MCF 10A (cell line): ENCODE measurements at regions not wholly inside any gene's neighbourhood (a gene's known extent, or its start where the extent isn't known, plus 50 kb on each side); places are given as distances from the start of the nearest gene placed in this dataset.

Experiments used
- BruUV-seq: library from RNA; stranded (reverse); fragments of 400-500 nt; replicated peaks from 2 replicates; lab custom pipeline; 2021; lab: Mats Ljungman, UMichigan
- CTCF ChIA-PET: fragments of 300-600 bp; sonication (Branson Sonifier 250); formaldehyde crosslinking; extraction: SDS; loops from one replicate; lab custom pipeline; 2021; ENCODE audit warnings: antibody characterized with exemption, inconsistent platforms; lab: Yijun Ruan, JAX
- POLR2A ChIA-PET: fragments of 300-600, 350-650 bp; sonication (Branson Sonifier 250); formaldehyde crosslinking; extraction: SDS; loops from one replicate; lab custom pipeline; 2020; ENCODE audit warnings: antibody characterized with exemption, inconsistent platforms; lab: Yijun Ruan, JAX
- DNase-seq: peaks from one replicate; pipeline ENCODE4 v3.0.0-alpha.2; 2018; ENCODE audit not compliant: unreplicated experiment
- H3K27ac Mint-ChIP-seq: one replicate; pipeline ENCODE4 v1.8.0; 2022; ENCODE audit warnings: mild to moderate bottlenecking, low read depth, mixed read lengths; ENCODE audit not compliant: unreplicated experiment
- H3K27me3 Mint-ChIP-seq: one replicate; pipeline ENCODE4 v1.8.0; 2022; ENCODE audit warnings: mixed read lengths; ENCODE audit not compliant: insufficient read depth, unreplicated experiment
- H3K36me3 Mint-ChIP-seq: one replicate; pipeline ENCODE4 v1.8.0; 2022; ENCODE audit warnings: mild to moderate bottlenecking, moderate library complexity, mixed read lengths; ENCODE audit not compliant: insufficient read depth, unreplicated experiment
- H3K4me1 Mint-ChIP-seq: one replicate; pipeline ENCODE4 v1.8.0; 2022; ENCODE audit warnings: mixed read lengths; ENCODE audit not compliant: insufficient read depth, unreplicated experiment
- H3K4me3 Mint-ChIP-seq: one replicate; pipeline ENCODE4 v1.8.0; 2022; ENCODE audit warnings: mild to moderate bottlenecking, moderate library complexity, mixed read lengths; ENCODE audit not compliant: unreplicated experiment
- H3K9me3 Mint-ChIP-seq: one replicate; pipeline ENCODE4 v1.8.0; 2022; ENCODE audit warnings: mixed read lengths; ENCODE audit not compliant: unreplicated experiment
- CTCF ChIP-seq: fragments of 200-600 bp; IDR thresholded peaks from one replicate; pipeline ENCODE4 v1.8.0; 2022; ENCODE audit warnings: antibody characterized with exemption, mild to moderate bottlenecking; ENCODE audit not compliant: unreplicated experiment
- intact Hi-C: fragments of 100-400 bp; cut with micrococcal nuclease; formaldehyde crosslinking; loops from 2 replicates; pipeline ENCODE4 v1.14.1; 2022

GRCh38 chr10:128766915-128767314, 640.7 kb upstream of the MKI67 start:
- ChIA-PET CTCF (interaction anchor here (0.6 to 0.7 kb wide), 2 partner anchors 9 to 11 kb away, joined by 3 read pairs; no protein-coding TSS in a partner anchor), POLR2A (no interaction called here)
- Mint-ChIP-seq H3K4me3 (no peak overlapping the region), H3K36me3 (peaks cover 7% of the 10 kb centered on the region), H3K27ac (no peak overlapping the region), H3K4me1 (no peaks in the 10 kb centered on the region), H3K9me3 (peaks cover 16% of the 10 kb centered on the region), H3K27me3 (no peaks in the 10 kb centered on the region)
- no peak for DNase-seq
- TF ChIP-seq CTCF, result no peak
- intact Hi-C loops, result no loop called here
- BruUV-seq, result no TSS peak

GRCh38 chr10:128774979-128775378, 648.8 kb upstream of the MKI67 start:
- CTCF ChIA-PET, result interaction anchor here (0.7 kb wide), 1 partner anchor 517 kb away, joined by 3 read pairs; no protein-coding TSS in a partner anchor
- Mint-ChIP-seq H3K27me3 (no peaks in the 10 kb centered on the region), H3K27ac (no peak overlapping the region), H3K4me3 (no peak overlapping the region), H3K36me3 (peaks cover 7% of the 10 kb centered on the region), H3K9me3 (peaks cover 31% of the 10 kb centered on the region), H3K4me1 (no peaks in the 10 kb centered on the region)
- no TSS peak for BruUV-seq
- POLR2A ChIA-PET, result no interaction called here
- intact Hi-C loops, result no loop called here
- peak; percentile 9 for DNase-seq
- no peak for TF ChIP-seq CTCF

GRCh38 chr10:128775743-128776142, 649.5 kb upstream of the MKI67 start:
- DNase-seq, result no peak
- ChIA-PET POLR2A (no interaction called here), CTCF (interaction anchor here (0.7 kb wide), 1 partner anchor 517 kb away, joined by 3 read pairs; no protein-coding TSS in a partner anchor)
- no TSS peak for BruUV-seq
- Mint-ChIP-seq H3K9me3 (peaks cover 25% of the 10 kb centered on the region), H3K36me3 (peaks cover 7% of the 10 kb centered on the region), H3K4me1 (no peaks in the 10 kb centered on the region), H3K27me3 (no peaks in the 10 kb centered on the region), H3K27ac (no peak overlapping the region), H3K4me3 (no peak overlapping the region)
- TF ChIP-seq CTCF, result no peak
- intact Hi-C loops, result no loop called here

- TF ChIP-seq CTCF, result no peak
- ChIA-PET CTCF (no interaction called here), POLR2A (no interaction called here)
- no peak for DNase-seq
- Mint-ChIP-seq H3K27ac (no peak overlapping the region), H3K4me3 (no peak overlapping the region), H3K27me3 (no peaks in the 10 kb centered on the region), H3K4me1 (no peaks in the 10 kb centered on the region), H3K36me3 (no peaks in the 10 kb centered on the region), H3K9me3 (peaks cover 17% of the 10 kb centered on the region)
- no TSS peak for BruUV-seq
- intact Hi-C loops, result no loop called here
Observed at GRCh38 chr10:128776673-128777252, 650.5 kb upstream of the MKI67 start.
